PC-9 (cell line): ENCODE measurements at regions not wholly inside any gene's neighbourhood (a gene's known extent, or its start where the extent isn't known, plus 50 kb on each side); places are given as distances from the start of the nearest gene placed in this dataset.

Source experiments
- BruUV-seq: library from RNA; stranded (reverse); fragments of 400-500 nt; replicated peaks from 2 replicates; lab custom pipeline; 2021; lab: Mats Ljungman, UMichigan
- CTCF ChIA-PET: fragments of 300-600 bp; sonication (Branson Sonifier 250); formaldehyde crosslinking; loops from one replicate; lab custom pipeline; 2022; ENCODE audit warnings: antibody characterized with exemption; lab: Charles Lee
- POLR2A ChIA-PET: fragments of 300-600 bp; sonication (Branson Sonifier 250); formaldehyde crosslinking; loops from one replicate; lab custom pipeline; 2022; ENCODE audit warnings: antibody characterized with exemption; ENCODE audit not compliant: unreplicated experiment; lab: Charles Lee
- DNase-seq, 2 experiments: peaks; one replicate each; pipeline versions ENCODE4 v3.0.0 to v3.0.0-alpha.2; 2015 to 2022; ENCODE audit warnings: mixed read lengths in 1 of 2
- H2AFZ ChIP-seq: fragments of 200-600 bp; sonication (generic); 2 replicates; pipeline ENCODE4 v1.8.1; 2017; ENCODE audit warnings: antibody characterized with exemption
- H3F3A ChIP-seq: fragments of 200-600 bp; sonication (generic); 2 replicates; pipeline ENCODE4 v1.8.1; 2017; ENCODE audit warnings: antibody characterized with exemption, mild to moderate bottlenecking, low read depth; ENCODE audit not compliant: insufficient read depth
- H3K27ac ChIP-seq: fragments of 200-600 bp; sonication (generic); 2 replicates; pipeline ENCODE4 v1.6.1; 2016; ENCODE audit warnings: mixed run types
- H3K27me3 ChIP-seq: fragments of 200-600 bp; sonication (generic); 2 replicates; pipeline ENCODE4 v1.6.1; 2016; ENCODE audit warnings: low read depth, mixed run types; ENCODE audit not compliant: insufficient read depth
- H3K36me3 ChIP-seq: fragments of 200-600 bp; sonication (generic); 2 replicates; pipeline ENCODE4 v1.6.1; 2016; ENCODE audit warnings: low read depth, mixed run types
- H3K4me1 ChIP-seq: fragments of 200-600 bp; sonication (generic); replicated peaks from 2 replicates; pipeline ENCODE4 v1.6.1; 2016; ENCODE audit warnings: mixed run types; ENCODE audit not compliant: insufficient read depth
- H3K4me2 ChIP-seq: fragments of 200-600 bp; sonication (generic); 2 replicates; pipeline ENCODE4 v1.6.1; 2017; ENCODE audit warnings: mixed run types
- H3K4me3 ChIP-seq: fragments of 200-600 bp; sonication (generic); 2 replicates; pipeline ENCODE4 v1.6.1; 2016; ENCODE audit warnings: mixed run types
- H3K79me2 ChIP-seq: fragments of 200-600 bp; sonication (generic); 2 replicates; pipeline ENCODE4 v1.6.1; 2017; ENCODE audit warnings: low read depth, mixed run types
- H3K9me2 ChIP-seq: fragments of 200-600 bp; sonication (generic); 2 replicates; pipeline ENCODE4 v1.8.1; 2017; ENCODE audit warnings: mild to moderate bottlenecking; ENCODE audit not compliant: insufficient read depth
- H3K9me3 ChIP-seq: fragments of 200-600 bp; sonication (generic); 2 replicates; pipeline ENCODE4 v1.8.1; 2016; ENCODE audit warnings: low read depth; ENCODE audit not compliant: insufficient read depth
- H4K20me1 ChIP-seq: fragments of 200-600 bp; sonication (generic); 2 replicates; pipeline ENCODE4 v1.8.1; 2017; ENCODE audit not compliant: insufficient read depth
- CTCF ChIP-seq: fragments of 200-600 bp; sonication (generic); conservative IDR thresholded peaks from 2 replicates; pipeline ENCODE4 v1.6.1; 2017; ENCODE audit warnings: mixed run types, antibody characterized with exemption, mild to moderate bottlenecking, moderate library complexity
- EZH2 ChIP-seq: fragments of 200-600 bp; sonication (generic); IDR thresholded peaks from 2 replicates; pipeline ENCODE4 v1.8.0; 2017; ENCODE audit warnings: antibody characterized with exemption, low read depth
- intact Hi-C: fragments of 100-400 bp; cut with micrococcal nuclease; formaldehyde crosslinking; loops from one replicate; pipeline ENCODE4 v1.10.0; 2022; ENCODE audit not compliant: unreplicated experiment

GRCh38 chr18:73948084-73948483, 199.6 kb downstream of the FBXO15 start:
- no peaks in the 10 kb centered on the region for H3K9me2 ChIP-seq
- H3F3A ChIP-seq, result no peaks in the 10 kb centered on the region
- no peaks in the 10 kb centered on the region for H3K79me2 ChIP-seq
- ChIA-PET POLR2A (interaction anchor here (0.6 kb wide), 1 partner anchor 31 kb away, joined by 3 read pairs; no protein-coding TSS in a partner anchor), CTCF (no interaction called here)
- no peaks in the 10 kb centered on the region for H3K9me3 ChIP-seq
- no peak overlapping the region for H2AFZ ChIP-seq
- DNase-seq, result no peak
- H4K20me1 ChIP-seq, result no peaks in the 10 kb centered on the region
- H3K4me2 ChIP-seq, result no peak overlapping the region
- 0 out of 2 replicates have a peak, but pooled peaks cover 6% of the 10 kb centered on the region for H3K4me1 ChIP-seq
- no peak overlapping the region for H3K4me3 ChIP-seq
- TF ChIP-seq CTCF, result no peak
- no peak for TF ChIP-seq EZH2
- BruUV-seq, result no TSS peak
- H3K27ac ChIP-seq, result no peak overlapping the region
- intact Hi-C loops, result no loop called here
- H3K27me3 ChIP-seq, result no peaks in the 10 kb centered on the region
- H3K36me3 ChIP-seq, result no peaks in the 10 kb centered on the region

- Histone ChIP-seq H3K9me2 (no peaks in the 10 kb centered on the region), H4K20me1 (no peaks in the 10 kb centered on the region), H3K27ac (no peak overlapping the region), H3K36me3 (no peaks in the 10 kb centered on the region), H3K4me3 (no peak overlapping the region), H2AFZ (no peak overlapping the region), H3K9me3 (no peaks in the 10 kb centered on the region), H3K4me2 (no peak overlapping the region), H3K79me2 (no peaks in the 10 kb centered on the region), H3F3A (no peaks in the 10 kb centered on the region), H3K4me1 (0 out of 2 replicates have a peak, but pooled peaks cover 6% of the 10 kb centered on the region), H3K27me3 (no peaks in the 10 kb centered on the region)
- POLR2A ChIA-PET, result no interaction called here
- no TSS peak for BruUV-seq
- intact Hi-C loops, result no loop called here
- CTCF ChIA-PET, result no interaction called here
- no peak for DNase-seq
- TF ChIP-seq CTCF (no peak), EZH2 (no peak)
Observed at GRCh38 chr18:73947180-73947921, 200.3 kb downstream of the FBXO15 start.

- Histone ChIP-seq H3K4me3 (no peak overlapping the region), H3K9me3 (no peaks in the 10 kb centered on the region), H4K20me1 (no peaks in the 10 kb centered on the region), H3K79me2 (no peaks in the 10 kb centered on the region), H3K27ac (no peak overlapping the region), H3K4me1 (0 out of 2 replicates have a peak, but pooled peaks cover 6% of the 10 kb centered on the region), H3K4me2 (no peak overlapping the region), H3F3A (no peaks in the 10 kb centered on the region), H3K36me3 (no peaks in the 10 kb centered on the region), H3K9me2 (no peaks in the 10 kb centered on the region), H2AFZ (no peak overlapping the region), H3K27me3 (no peaks in the 10 kb centered on the region)
- POLR2A ChIA-PET, result interaction anchor here (0.7 kb wide), 1 partner anchor 92 kb away, joined by 4 read pairs; no protein-coding TSS in a partner anchor
- TF ChIP-seq CTCF, result no peak
- no peak for TF ChIP-seq EZH2
- DNase-seq, result no peak
- intact Hi-C loops, result no loop called here
- CTCF ChIA-PET, result no interaction called here
- no TSS peak for BruUV-seq
Observed at GRCh38 chr18:73945130-73945792, 202.4 kb downstream of the FBXO15 start.
